Fibroblast of lung (primary cell): ENCODE measurements at regions not wholly inside any gene's neighbourhood (a gene's known extent, or its start where the extent isn't known, plus 50 kb on each side); places are given as distances from the start of the nearest gene placed in this dataset.
A peak's percentile ranks its signal among the peaks of the same experiment; 100 is the strongest.

Experiments used
- DNase-seq, 2 donors: peaks; one replicate each; pipeline versions ENCODE4 v3.0.0 to v3.0.0-alpha.2; 2010; ENCODE audit warnings: low read depth in 2 of 2
- H2AFZ ChIP-seq: 2 replicates; pipeline ENCODE4 v1.5.1; 2012; ENCODE audit warnings: low read length, control low read depth, inconsistent platforms
- H3K27ac ChIP-seq: 2 replicates; pipeline ENCODE4 v1.5.1; 2011; ENCODE audit warnings: low read length, control low read depth; ENCODE audit not compliant: insufficient read depth
- H3K27me3 ChIP-seq: 2 replicates; pipeline ENCODE4 v1.5.1; 2011; ENCODE audit warnings: mild to moderate bottlenecking, low read length; ENCODE audit not compliant: control insufficient read depth, insufficient read depth
- H3K36me3 ChIP-seq: 2 replicates; pipeline ENCODE4 v1.5.1; 2011; ENCODE audit warnings: low read length; ENCODE audit not compliant: control insufficient read depth, insufficient read depth
- H3K4me1 ChIP-seq: 2 replicates; pipeline ENCODE4 v1.5.1; 2011; ENCODE audit warnings: low read length; ENCODE audit not compliant: control insufficient read depth, insufficient read depth; ENCODE audit errors: extremely low read depth
- H3K4me2 ChIP-seq: 2 replicates; pipeline ENCODE4 v1.5.1; 2011; ENCODE audit warnings: low read length, control low read depth; ENCODE audit not compliant: insufficient read depth; ENCODE audit errors: extremely low read depth
- H3K4me3 ChIP-seq, 4 experiments: fragments of 200-600 bp in 1 of 4; sonication (generic) in 1 of 4; replicated peaks in 1 of 4; 2 replicates each; pipeline ENCODE4 v1.5.1; 2011 to 2016; ENCODE audit warnings: low read length in 4 of 4, low read depth in 3 of 4, mild to moderate bottlenecking in 3 of 4, control low read depth in 2 of 4, inconsistent platforms in 1 of 4, mixed read lengths in 1 of 4; ENCODE audit not compliant: insufficient read depth in 1 of 4; ENCODE audit errors: control extremely low read depth in 1 of 4
- H3K79me2 ChIP-seq: 2 replicates; pipeline ENCODE4 v1.5.1; 2012; ENCODE audit warnings: mild to moderate bottlenecking, low read length, inconsistent platforms; ENCODE audit not compliant: control insufficient read depth, insufficient read depth
- H3K9ac ChIP-seq: 2 replicates; pipeline ENCODE4 v1.5.1; 2011; ENCODE audit warnings: mild to moderate bottlenecking, low read length, control low read depth; ENCODE audit not compliant: insufficient read depth
- H3K9me3 ChIP-seq: 2 replicates; pipeline ENCODE4 v1.5.1; 2012; ENCODE audit warnings: low read depth, low read length; ENCODE audit not compliant: control insufficient read depth, insufficient read depth
- H4K20me1 ChIP-seq: 2 replicates; pipeline ENCODE4 v1.5.1; 2011; ENCODE audit warnings: low read length; ENCODE audit not compliant: control insufficient read depth, insufficient read depth; ENCODE audit errors: extremely low read depth
- CTCF ChIP-seq, 2 donors: IDR thresholded peaks in 1 of 2; conservative IDR thresholded peaks in 1 of 2; 1 replicate in 1 of 2; 2 replicates in 1 of 2; pipeline ENCODE4 v1.5.1; 2011 to 2012; ENCODE audit warnings: low read length in 2 of 2, control low read depth in 1 of 2, inconsistent platforms in 1 of 2, low read depth in 1 of 2, mild to moderate bottlenecking in 1 of 2
- EZH2 ChIP-seq: IDR thresholded peaks from 2 replicates; pipeline ENCODE4 v1.5.1; 2012; ENCODE audit warnings: low read length, control low read depth, mild to moderate bottlenecking; ENCODE audit errors: missing control alignments

- Histone ChIP-seq H3K4me2 (no peak overlapping the region), H3K27me3 (no peaks in the 10 kb centered on the region), H3K36me3 (no peaks in the 10 kb centered on the region), H3K79me2 (no peaks in the 10 kb centered on the region), H3K9me3 (no peaks in the 10 kb centered on the region), H3K27ac (no peak overlapping the region), H3K4me1 (peaks cover 5% of the 10 kb centered on the region), H4K20me1 (no peaks in the 10 kb centered on the region), H3K9ac (no peak overlapping the region), H3K4me3 (no peak overlapping the region), H2AFZ (no peak overlapping the region)
- no peak for DNase-seq
- TF ChIP-seq CTCF (conservative IDR thresholded peaks at IDR 0.05 in 1 of 2, IDR thresholded peaks at IDR 0.05 in 1 of 2; ENCODE audit: low read depth in 1 of 2, low read length in 2 of 2) (no peak), EZH2 (no peak)
These were observed 54.9 kb upstream of the ANTXR2 start for GRCh38 chr4:80127870-80128419.

- Histone ChIP-seq H3K79me2 (no peaks in the 10 kb centered on the region), H3K27me3 (no peaks in the 10 kb centered on the region), H2AFZ (no peak overlapping the region), H3K4me2 (no peak overlapping the region), H3K4me3 (no peak overlapping the region), H3K36me3 (no peaks in the 10 kb centered on the region), H3K9me3 (no peaks in the 10 kb centered on the region), H3K27ac (no peak overlapping the region), H3K9ac (no peak overlapping the region), H4K20me1 (no peaks in the 10 kb centered on the region), H3K4me1 (peaks cover 5% of the 10 kb centered on the region)
- TF ChIP-seq EZH2: no peak
- no peak for TF ChIP-seq CTCF (conservative IDR thresholded peaks at IDR 0.05 in 1 of 2, IDR thresholded peaks at IDR 0.05 in 1 of 2; ENCODE audit: low read depth in 1 of 2, low read length in 2 of 2)
- no peak for DNase-seq
These were observed 53.4 kb upstream of the ANTXR2 start for GRCh38 chr4:80126435-80126834.

GRCh38 chr4:80125252-80126177 lies 52.5 kb upstream of the ANTXR2 start:
- Histone ChIP-seq H3K4me3 (no peak overlapping the region), H3K27ac (no peak overlapping the region), H3K27me3 (no peaks in the 10 kb centered on the region), H2AFZ (no peak overlapping the region), H3K4me1 (peaks cover 5% of the 10 kb centered on the region), H3K79me2 (no peaks in the 10 kb centered on the region), H3K9me3 (no peaks in the 10 kb centered on the region), H3K36me3 (no peaks in the 10 kb centered on the region), H4K20me1 (no peaks in the 10 kb centered on the region), H3K9ac (no peak overlapping the region), H3K4me2 (peak overlapping the region; percentile 3)
- peak; percentile 32 to 50 for DNase-seq
- peak; percentile 48 to 67 for TF ChIP-seq CTCF (conservative IDR thresholded peaks at IDR 0.05 in 1 of 2, IDR thresholded peaks at IDR 0.05 in 1 of 2; ENCODE audit: low read depth in 1 of 2, low read length in 2 of 2)
- no peak for TF ChIP-seq EZH2
